ENCODE measurements at regions not wholly inside any gene's neighbourhood (a gene's known extent, or its start where the extent isn't known, plus 50 kb on each side); places are given as distances from the start of the nearest gene placed in this dataset.

DNA sequence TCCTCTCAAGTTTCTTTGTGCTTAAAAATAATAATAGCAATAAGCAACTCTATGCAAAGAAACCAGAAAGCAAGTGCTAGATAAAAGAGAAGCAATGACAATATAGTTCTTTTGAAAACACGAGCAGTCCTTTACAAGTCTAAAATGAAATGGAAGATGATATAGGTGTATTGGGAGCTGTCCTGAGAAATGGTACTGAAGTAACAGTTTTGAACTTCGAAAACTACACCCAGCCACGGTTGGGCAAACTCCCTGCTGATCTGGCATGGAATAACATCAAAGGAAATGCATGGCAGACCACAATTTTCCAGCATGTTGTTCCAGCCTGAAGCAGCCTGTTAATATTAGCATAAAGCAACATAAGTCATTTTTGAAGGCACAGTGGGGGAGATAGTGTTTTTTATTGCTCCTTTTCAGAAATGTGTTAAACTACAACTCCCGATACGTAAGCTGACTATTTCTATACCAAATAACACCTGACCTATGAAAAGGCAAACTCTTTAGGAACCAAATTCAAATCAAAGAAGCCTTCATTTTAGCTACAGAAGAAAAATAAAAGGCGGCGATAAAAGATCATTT is 596.1 kb upstream of the KLHL29 start:
- TF ChIP-seq CTCF (conservative IDR thresholded peaks at IDR 0.05), result no peak
- TF ChIP-seq ZFX (IDR thresholded peaks at IDR 0.05), result no peak

Measured in C4-2B (cell line).